Mesenchymal stem cell (in vitro differentiated cells and primary cell): ENCODE measurements at regions not wholly inside any gene's neighbourhood (a gene's known extent, or its start where the extent isn't known, plus 50 kb on each side); places are given as distances from the start of the nearest gene placed in this dataset.
A peak's percentile ranks its signal among the peaks of the same experiment; 100 is the strongest.

Experiments used
- DNase-seq: peaks from one replicate; pipeline ENCODE4 v3.0.0-alpha.2; 2013
- H2AFZ ChIP-seq: one replicate; pipeline ENCODE4 v1.6.1; 2013; ENCODE audit warnings: low read depth, mild to moderate bottlenecking, control low read depth, inconsistent platforms, low read length, moderate library complexity
- H2AK5ac ChIP-seq: 2 replicates; pipeline ENCODE4 v1.6.1; 2013; ENCODE audit warnings: low read length, moderate library complexity, mild to moderate bottlenecking, inconsistent platforms; ENCODE audit not compliant: severe bottlenecking
- H2BK120ac ChIP-seq: one replicate; pipeline ENCODE4 v1.6.1; 2013; ENCODE audit warnings: low read depth, mild to moderate bottlenecking, inconsistent platforms, low read length, moderate library complexity
- H2BK12ac ChIP-seq, 2 experiments: one replicate each; pipeline ENCODE4 v1.6.1; 2013; ENCODE audit warnings: inconsistent platforms in 2 of 2, low read length in 2 of 2, mild to moderate bottlenecking in 2 of 2, moderate library complexity in 2 of 2, control low read depth in 1 of 2
- H2BK15ac ChIP-seq: one replicate; pipeline ENCODE4 v1.6.1; 2013; ENCODE audit warnings: mild to moderate bottlenecking, low read depth, inconsistent platforms; ENCODE audit not compliant: poor library complexity, severe bottlenecking
- H2BK5ac ChIP-seq: 2 replicates; pipeline ENCODE4 v1.6.1; 2013; ENCODE audit warnings: low read depth, mild to moderate bottlenecking, low read length, control low read depth, inconsistent platforms; ENCODE audit not compliant: poor library complexity, severe bottlenecking
- H3K14ac ChIP-seq, 2 experiments: one replicate each; pipeline ENCODE4 v1.6.1; 2013; ENCODE audit warnings: inconsistent platforms in 2 of 2, low read length in 2 of 2, control low read depth in 1 of 2, mild to moderate bottlenecking in 1 of 2, moderate library complexity in 1 of 2
- H3K18ac ChIP-seq, 2 experiments: one replicate each; pipeline ENCODE4 v1.6.1; 2013; ENCODE audit warnings: inconsistent platforms in 2 of 2, low read length in 2 of 2, control low read depth in 1 of 2, low read depth in 1 of 2, mild to moderate bottlenecking in 1 of 2
- H3K23ac ChIP-seq, 2 experiments: one replicate each; pipeline ENCODE4 v1.6.1; 2013; ENCODE audit warnings: inconsistent platforms in 2 of 2, low read length in 2 of 2, mild to moderate bottlenecking in 2 of 2, moderate library complexity in 2 of 2, control low read depth in 1 of 2
- H3K27ac ChIP-seq: 2 replicates; pipeline ENCODE4 v1.5.1; 2013; ENCODE audit warnings: mild to moderate bottlenecking, moderate library complexity, low read length, control low read depth, inconsistent platforms; ENCODE audit not compliant: poor library complexity, severe bottlenecking
- H3K27me3 ChIP-seq, 2 experiments: 2 replicates each; pipeline versions ENCODE4 v1.6.1 to v1.7.0; 2013; ENCODE audit warnings: low read length in 2 of 2, mild to moderate bottlenecking in 2 of 2, moderate library complexity in 2 of 2, control low read depth in 1 of 2, inconsistent platforms in 1 of 2; ENCODE audit not compliant: control insufficient read depth in 1 of 2, insufficient read depth in 1 of 2
- H3K36me3 ChIP-seq, 2 experiments: 2 replicates each; pipeline versions ENCODE4 v1.6.1 to v1.7.0; 2013; ENCODE audit warnings: low read length in 2 of 2, control low read depth in 1 of 2, inconsistent platforms in 1 of 2, low read depth in 1 of 2, mild to moderate bottlenecking in 1 of 2; ENCODE audit not compliant: insufficient read depth in 2 of 2, control insufficient read depth in 1 of 2
- H3K4ac ChIP-seq, 2 experiments: one replicate each; pipeline ENCODE4 v1.6.1; 2013; ENCODE audit warnings: inconsistent platforms in 2 of 2, low read length in 2 of 2, mild to moderate bottlenecking in 2 of 2, moderate library complexity in 2 of 2, control low read depth in 1 of 2, low read depth in 1 of 2
- H3K4me1 ChIP-seq: 2 replicates; pipeline ENCODE4 v1.6.1; 2013; ENCODE audit warnings: low read depth, low read length, control low read depth; ENCODE audit not compliant: control insufficient read depth, insufficient read depth
- H3K4me2 ChIP-seq: 2 replicates; pipeline ENCODE4 v1.6.1; 2013; ENCODE audit warnings: low read length, mild to moderate bottlenecking, inconsistent platforms; ENCODE audit not compliant: poor library complexity, severe bottlenecking
- H3K4me3 ChIP-seq, 2 experiments: 2 replicates each; pipeline versions ENCODE4 v1.5.1 to v1.7.0; 2013; ENCODE audit warnings: low read length in 2 of 2, mild to moderate bottlenecking in 2 of 2, control low read depth in 1 of 2, low read depth in 1 of 2; ENCODE audit not compliant: insufficient read depth in 1 of 2
- H3K79me1 ChIP-seq: replicated peaks from 2 replicates; pipeline ENCODE4 v1.6.1; 2013; ENCODE audit warnings: mild to moderate bottlenecking, control low read depth, low read length, inconsistent platforms; ENCODE audit not compliant: poor library complexity, severe bottlenecking
- H3K9ac ChIP-seq: 2 replicates; pipeline ENCODE4 v1.7.0; 2013; ENCODE audit warnings: mild to moderate bottlenecking, low read length, moderate library complexity
- H3K9me3 ChIP-seq: 2 replicates; pipeline ENCODE4 v1.7.0; 2013; ENCODE audit warnings: mild to moderate bottlenecking, low read length; ENCODE audit not compliant: control insufficient read depth
- H4K8ac ChIP-seq: one replicate; pipeline ENCODE4 v1.6.1; 2013; ENCODE audit warnings: inconsistent platforms, mild to moderate bottlenecking, low read length, moderate library complexity
- H4K91ac ChIP-seq: one replicate; pipeline ENCODE4 v1.6.1; 2013; ENCODE audit warnings: mild to moderate bottlenecking, low read length, inconsistent platforms
- WGBS: methylation state at CpG from one replicate; pipeline ENCODE4 v1.1.7; 2013; ENCODE audit warnings: mixed read lengths; 5-methylcytosine and 5-hydroxymethylcytosine counted together

- H3K4me1 ChIP-seq: no peaks in the 10 kb centered on the region
- H3K4me3 ChIP-seq: no peak overlapping the region
- no peaks in the 10 kb centered on the region for H3K79me1 ChIP-seq
- no peak overlapping the region for H3K4ac ChIP-seq
- H3K27me3 ChIP-seq: peaks cover 0 to 11% of the 10 kb centered on the region in 2 experiments
- H4K91ac ChIP-seq: no peak overlapping the region
- H2BK15ac ChIP-seq: no peak overlapping the region
- no peak overlapping the region for H2BK120ac ChIP-seq
- no peak overlapping the region for H3K14ac ChIP-seq
- H3K36me3 ChIP-seq: no peaks in the 10 kb centered on the region
- H2AK5ac ChIP-seq: no peak overlapping the region
- no peak overlapping the region for H3K18ac ChIP-seq
- no peak overlapping the region for H3K27ac ChIP-seq
- DNase-seq: no peak
- H2BK12ac ChIP-seq: no peak overlapping the region
- 91% methylated on average over 3 of the region's 3 CpGs for WGBS
- no peak overlapping the region for H2BK5ac ChIP-seq
- no peak overlapping the region for H2AFZ ChIP-seq
- no peak overlapping the region for H3K9ac ChIP-seq
- no peak overlapping the region for H3K4me2 ChIP-seq
- no peak overlapping the region for H4K8ac ChIP-seq
- H3K23ac ChIP-seq: no peak overlapping the region
- no peaks in the 10 kb centered on the region for H3K9me3 ChIP-seq
These were observed 52.9 kb upstream of the HDDC2 start for GRCh38 chr6:125354649-125355048.

GRCh38 chr6:125356884-125357283 lies 55.1 kb upstream of the HDDC2 start:
- WGBS: 59% methylated on average over 4 of the region's 5 CpGs
- Histone ChIP-seq H3K4me3 (no peak overlapping the region), H2BK5ac (no peak overlapping the region), H3K14ac (no peak overlapping the region), H3K4ac (no peak overlapping the region), H3K23ac (no peak overlapping the region), H3K36me3 (no peaks in the 10 kb centered on the region), H3K4me2 (no peak overlapping the region), H2BK15ac (no peak overlapping the region), H2BK12ac (no peak overlapping the region), H3K79me1 (no peaks in the 10 kb centered on the region), H3K9me3 (no peaks in the 10 kb centered on the region), H2AFZ (no peak overlapping the region), H3K9ac (no peak overlapping the region), H2AK5ac (no peak overlapping the region), H2BK120ac (no peak overlapping the region), H3K4me1 (no peaks in the 10 kb centered on the region), H4K8ac (no peak overlapping the region), H3K18ac (no peak overlapping the region), H3K27ac (no peak overlapping the region), H4K91ac (no peak overlapping the region), H3K27me3 (peaks cover 0 to 11% of the 10 kb centered on the region in 2 experiments)
- no peak for DNase-seq

GRCh38 chr6:125357515-125358256 lies 55.9 kb upstream of the HDDC2 start:
- Histone ChIP-seq H3K9ac (no peak overlapping the region), H3K4me1 (no peaks in the 10 kb centered on the region), H3K36me3 (no peaks in the 10 kb centered on the region), H2BK5ac (no peak overlapping the region), H2AFZ (no peak overlapping the region), H4K8ac (no peak overlapping the region), H3K27me3 (peaks cover 0 to 11% of the 10 kb centered on the region in 2 experiments), H3K27ac (no peak overlapping the region), H3K79me1 (no peaks in the 10 kb centered on the region), H3K9me3 (no peaks in the 10 kb centered on the region), H2AK5ac (no peak overlapping the region), H2BK12ac (no peak overlapping the region), H3K4ac (no peak overlapping the region), H3K14ac (no peak overlapping the region), H3K23ac (no peak overlapping the region), H3K18ac (no peak overlapping the region), H3K4me3 (no peak overlapping the region), H3K4me2 (no peak overlapping the region), H2BK120ac (no peak overlapping the region), H2BK15ac (no peak overlapping the region), H4K91ac (no peak overlapping the region)
- 52% methylated on average over 7 of the region's 8 CpGs for WGBS
- peak; percentile 66 for DNase-seq

GRCh38 chr6:125358898-125359297 lies 57.1 kb upstream of the HDDC2 start:
- Histone ChIP-seq H2BK5ac (no peak overlapping the region), H2BK120ac (no peak overlapping the region)
- WGBS: 92% methylated on average over 1 of the region's 3 CpGs

More at GRCh38 chr6:125358898-125359297, 57.1 kb upstream of the HDDC2 start:
- Histone ChIP-seq H3K9ac (no peak overlapping the region), H3K79me1 (no peaks in the 10 kb centered on the region), H3K4me3 (no peak overlapping the region), H4K91ac (no peak overlapping the region), H2BK15ac (no peak overlapping the region), H3K23ac (no peak overlapping the region), H4K8ac (no peak overlapping the region), H3K18ac (no peak overlapping the region), H3K14ac (no peak overlapping the region), H3K4me1 (peaks cover 6% of the 10 kb centered on the region), H2AFZ (no peak overlapping the region), H3K9me3 (no peaks in the 10 kb centered on the region), H3K27ac (no peak overlapping the region), H2BK12ac (no peak overlapping the region), H3K27me3 (peaks cover 0 to 11% of the 10 kb centered on the region in 2 experiments), H3K36me3 (no peaks in the 10 kb centered on the region), H2AK5ac (no peak overlapping the region), H3K4ac (no peak overlapping the region), H3K4me2 (no peak overlapping the region)
- no peak for DNase-seq
